Esophagus squamous epithelium (tissue), 4 donors: ENCODE measurements at regions not wholly inside any gene's neighbourhood (a gene's known extent, or its start where the extent isn't known, plus 50 kb on each side); places are given as distances from the start of the nearest gene placed in this dataset.
"Not testable (repeated sequence)": the region's sequence is repeated elsewhere in the genome, so short reads cannot be mapped to it uniquely, and the experiment has no call there.

ENCODE experiments used
- CTCF ChIP-seq, 6 experiments: fragments of 450-650 bp in 4 of 6; fragments of 200-600 bp in 2 of 6; sonication (generic) in 2 of 6; IDR thresholded peaks; one replicate each; pipeline ENCODE4 v1.5.1; 2016 to 2019; ENCODE audit warnings: antibody characterized with exemption in 6 of 6, mild to moderate bottlenecking in 4 of 6, moderate library complexity in 4 of 6
- POLR2A ChIP-seq, 4 donors: fragments of 450-650 bp; IDR thresholded peaks; one replicate each; pipeline ENCODE4 v1.6.1; 2017; ENCODE audit warnings: antibody characterized with exemption in 4 of 4, mild to moderate bottlenecking in 4 of 4, moderate library complexity in 3 of 4

- TF ChIP-seq CTCF, POLR2A (IDR thresholded peaks at IDR 0.05): not testable (repeated sequence)
Observed at GRCh38 chr20:53862136-53862397, 208.3 kb downstream of the BCAS1 start.
